SU-DHL-6 (cell line): ENCODE measurements at regions not wholly inside any gene's neighbourhood (a gene's known extent, or its start where the extent isn't known, plus 50 kb on each side); places are given as distances from the start of the nearest gene placed in this dataset.

Experiments used
- H2AFZ ChIP-seq: fragments of 200-600 bp; sonication (generic); 2 replicates; pipeline ENCODE4 v1.6.1; 2014; ENCODE audit warnings: low read depth, mild to moderate bottlenecking, moderate library complexity, mixed read lengths, antibody characterized with exemption, low read length; ENCODE audit not compliant: severe bottlenecking
- H3F3A ChIP-seq: fragments of 200-600 bp; shearing (Covaris generic); 2 replicates; pipeline ENCODE4 v1.6.0; 2016; ENCODE audit warnings: antibody characterized with exemption, mild to moderate bottlenecking; ENCODE audit not compliant: insufficient read depth
- H3K27ac ChIP-seq: fragments of 200-600 bp; sonication (generic); 2 replicates; pipeline ENCODE4 v1.5.1; 2016; ENCODE audit warnings: low read depth, mild to moderate bottlenecking, low read length, moderate library complexity, mixed read lengths
- H3K27me3 ChIP-seq: fragments of 200-600 bp; sonication (generic), shearing (Covaris generic); 2 replicates; pipeline ENCODE4 v1.6.0; 2014; ENCODE audit warnings: mild to moderate bottlenecking, low read length
- H3K36me3 ChIP-seq: fragments of 200-600 bp; sonication (generic); 2 replicates; pipeline ENCODE4 v1.6.1; 2014; ENCODE audit warnings: mild to moderate bottlenecking, low read length, mixed read lengths
- H3K4me2 ChIP-seq: fragments of 300-600, 200-600 bp; shearing (Covaris generic), sonication (generic); 2 replicates; pipeline ENCODE4 v1.6.0; 2014; ENCODE audit warnings: low read length, low read depth, mild to moderate bottlenecking; ENCODE audit not compliant: poor library complexity, severe bottlenecking
- H3K4me3 ChIP-seq: fragments of 200-600 bp; sonication (generic); 2 replicates; pipeline ENCODE4 v1.5.1; 2014; ENCODE audit warnings: antibody characterized with exemption, low read length, mild to moderate bottlenecking, mixed read lengths; ENCODE audit not compliant: insufficient read depth, poor library complexity, severe bottlenecking
- H3K79me2 ChIP-seq: fragments of 200-600 bp; sonication (generic); 2 replicates; pipeline ENCODE4 v1.6.1; 2014; ENCODE audit warnings: mild to moderate bottlenecking, low read length, moderate library complexity; ENCODE audit not compliant: insufficient read depth
- H3K9ac ChIP-seq: fragments of 200-600 bp; sonication (generic); 2 replicates; pipeline ENCODE4 v1.7.0; 2014; ENCODE audit warnings: mild to moderate bottlenecking, low read length
- H3K9me2 ChIP-seq: fragments of 200-600 bp; sonication (generic); replicated peaks from 2 replicates; pipeline ENCODE4 v1.6.1; 2014; ENCODE audit warnings: low read length; ENCODE audit not compliant: insufficient read depth
- H3K9me3 ChIP-seq: fragments of 200-600 bp; sonication (generic); 2 replicates; pipeline ENCODE4 v1.6.1; 2014; ENCODE audit warnings: low read length, mixed read lengths; ENCODE audit not compliant: insufficient read depth
- H4K20me1 ChIP-seq: fragments of 200-600 bp; sonication (generic); 2 replicates; pipeline ENCODE4 v1.6.1; 2014; ENCODE audit warnings: low read depth, mild to moderate bottlenecking, antibody characterized with exemption, low read length, moderate library complexity, mixed read lengths
- CTCF ChIP-seq: fragments of 200-600 bp; sonication (generic); IDR thresholded peaks from one replicate; pipeline ENCODE4 v1.5.1; 2017; ENCODE audit warnings: antibody characterized with exemption, mild to moderate bottlenecking, low read length, moderate library complexity; ENCODE audit not compliant: insufficient read depth, poor library complexity, severe bottlenecking
- EZH2phosphoT487 ChIP-seq: fragments of 200-600 bp; sonication (generic), shearing (Covaris generic); conservative IDR thresholded peaks from 2 replicates; pipeline ENCODE4 v1.6.1; 2018; ENCODE audit warnings: mild to moderate bottlenecking, antibody characterized with exemption, low read length, moderate library complexity, mixed read lengths

GRCh38 chr5:124301850-124302249, 444.6 kb downstream of the ZNF608 start:
- no peaks in the 10 kb centered on the region for H3K79me2 ChIP-seq
- H4K20me1 ChIP-seq: no peaks in the 10 kb centered on the region
- no peaks in the 10 kb centered on the region for H3K36me3 ChIP-seq
- H3K9me2 ChIP-seq: no peaks in the 10 kb centered on the region
- H3K27me3 ChIP-seq: no peaks in the 10 kb centered on the region
- no peaks in the 10 kb centered on the region for H3K9me3 ChIP-seq
- no peaks in the 10 kb centered on the region for H3F3A ChIP-seq
- no peak overlapping the region for H3K27ac ChIP-seq
- H3K4me2 ChIP-seq: no peak overlapping the region
- no peak overlapping the region for H2AFZ ChIP-seq
- TF ChIP-seq CTCF (no peak), EZH2phosphoT487 (no peak)
- H3K9ac ChIP-seq: no peak overlapping the region
- no peak overlapping the region for H3K4me3 ChIP-seq

- H3K27ac ChIP-seq: no peak overlapping the region
- no peaks in the 10 kb centered on the region for H3K9me3 ChIP-seq
- H3K27me3 ChIP-seq: no peaks in the 10 kb centered on the region
- no peak overlapping the region for H3K9ac ChIP-seq
- TF ChIP-seq EZH2phosphoT487 (no peak), CTCF (no peak)
- no peaks in the 10 kb centered on the region for H3F3A ChIP-seq
- H3K36me3 ChIP-seq: no peaks in the 10 kb centered on the region
- no peak overlapping the region for H3K4me3 ChIP-seq
- no peaks in the 10 kb centered on the region for H3K9me2 ChIP-seq
- H2AFZ ChIP-seq: no peak overlapping the region
- H4K20me1 ChIP-seq: no peaks in the 10 kb centered on the region
- H3K4me2 ChIP-seq: no peak overlapping the region
- no peaks in the 10 kb centered on the region for H3K79me2 ChIP-seq
Observed at GRCh38 chr5:124300815-124301621, 445.4 kb downstream of the ZNF608 start.

- Histone ChIP-seq H3K4me3 (no peak overlapping the region), H3K4me2 (no peak overlapping the region), H3K9ac (no peak overlapping the region), H3K9me2 (no peaks in the 10 kb centered on the region), H3K36me3 (no peaks in the 10 kb centered on the region), H3K27ac (no peak overlapping the region), H3K9me3 (peaks cover 6% of the 10 kb centered on the region; the same call in 1 of the 2 replicates), H3K27me3 (no peaks in the 10 kb centered on the region), H3K79me2 (no peaks in the 10 kb centered on the region), H4K20me1 (no peaks in the 10 kb centered on the region), H3F3A (no peaks in the 10 kb centered on the region), H2AFZ (no peak overlapping the region)
- TF ChIP-seq EZH2phosphoT487: no peak
Observed at GRCh38 chr5:124297826-124298225, 448.6 kb downstream of the ZNF608 start.

DNA sequence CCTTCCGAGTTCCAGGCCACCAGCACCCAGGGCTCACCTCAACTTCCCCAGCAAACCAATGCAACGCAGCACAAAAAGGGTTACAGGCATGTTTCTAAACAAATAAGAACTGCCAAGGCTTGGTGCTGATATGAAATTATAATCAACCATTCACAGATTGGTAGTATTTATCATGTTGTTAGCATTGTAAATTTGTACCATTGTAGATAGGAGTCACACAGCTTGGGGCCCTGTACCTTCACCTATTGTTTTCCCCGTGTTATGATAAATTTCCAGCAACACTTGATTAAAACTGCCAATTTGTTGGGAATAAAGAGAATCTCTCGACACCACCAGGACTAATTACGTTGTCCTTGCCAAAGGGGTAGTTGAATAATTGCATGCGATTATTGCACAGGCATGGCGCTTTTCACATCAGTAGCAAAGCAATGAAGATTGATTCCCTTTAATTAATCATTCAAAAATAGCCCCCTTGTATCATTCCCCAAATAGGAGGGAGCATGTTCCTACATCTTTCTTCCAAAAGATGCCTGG, 454.1 kb downstream of the ZNF608 start:
- TF ChIP-seq EZH2phosphoT487 (no peak), CTCF (no peak)
- no peaks in the 10 kb centered on the region for H3K36me3 ChIP-seq
- H3K4me3 ChIP-seq: no peak overlapping the region
- H3K27me3 ChIP-seq: no peaks in the 10 kb centered on the region
- no peaks in the 10 kb centered on the region for H3K79me2 ChIP-seq
- H3K9me3 ChIP-seq: peaks cover 6% of the 10 kb centered on the region; the same call in 1 of the 2 replicates
- no peaks in the 10 kb centered on the region for H4K20me1 ChIP-seq
- H3K9me2 ChIP-seq: no peaks in the 10 kb centered on the region
- H3K9ac ChIP-seq: no peak overlapping the region
- H3F3A ChIP-seq: no peaks in the 10 kb centered on the region
- H3K27ac ChIP-seq: no peak overlapping the region
- no peak overlapping the region for H2AFZ ChIP-seq
- H3K4me2 ChIP-seq: no peak overlapping the region
